Left cardiac atrium (tissue), 4 donors: ENCODE measurements at regions not wholly inside any gene's neighbourhood (a gene's known extent, or its start where the extent isn't known, plus 50 kb on each side); places are given as distances from the start of the nearest gene placed in this dataset.
A peak's percentile ranks its signal among the peaks of the same experiment; 100 is the strongest.
"Not testable (repeated sequence)": the region's sequence is repeated elsewhere in the genome, so short reads cannot be mapped to it uniquely, and the experiment has no call there.

Source experiments
- ATAC-seq, 2 donors: fragments of 200-7000 bp; cut with Tn5 transposase; one replicate each; pipeline ENCODE4 v1.9.1; 2020; ENCODE audit warnings: mild to moderate bottlenecking in 2 of 2, moderate library complexity in 2 of 2
- DNase-seq: peaks from one replicate; pipeline ENCODE4 v3.0.0-alpha.2; 2020
- intact Hi-C, 2 donors: fragments of 100-400 bp; cut with DNase I; formaldehyde crosslinking; loops; one replicate each; pipeline versions ENCODE4 v1.14.1 to v1.15.1; 2022 to 2023
- donor health status: DM: no; HTN: yes; CAD: no.
- donor health status: DM: no; HTN: yes; CAD: no; lungs with severe emphysema.
- donor health status: DM: yes; HTN: yes; CAD: no.
- donor health status: Dilated cardiomyopathy.

GRCh38 chr6:135555550-135555949 is 58.0 kb upstream of the AHI1 start:
- ATAC-seq, result no peak
- no peak for DNase-seq
- intact Hi-C loops, result no loop called here

GRCh38 chr6:135557582-135557981 is 60.0 kb upstream of the AHI1 start:
- ATAC-seq (no peak), DNase-seq (no peak)
- intact Hi-C loops, result no loop called here

- DNase-seq, intact Hi-C loops, ATAC-seq: not testable (repeated sequence)
Observed at GRCh38 chr6:135565605-135566004, 68.1 kb upstream of the AHI1 start.

- ATAC-seq (no peak), DNase-seq (no peak)
- intact Hi-C loops, result no loop called here
Observed at GRCh38 chr6:135566311-135567068, 69.0 kb upstream of the AHI1 start.

- intact Hi-C loops, result no loop called here
- DNase-seq (no peak), ATAC-seq (no peak)
Observed at GRCh38 chr6:135567375-135568083, 70.0 kb upstream of the AHI1 start.

GRCh38 chr6:135568379-135568778 is 70.8 kb upstream of the AHI1 start:
- ATAC-seq (peak; percentile 88 to 96), DNase-seq (peak; percentile 53)
- intact Hi-C loops, result no loop called here

- no peak for DNase-seq
- no peak for ATAC-seq
- intact Hi-C loops, result no loop called here
Observed at GRCh38 chr6:135572051-135572450, 74.5 kb upstream of the AHI1 start.

GRCh38 chr6:135575629-135576028 is 78.1 kb upstream of the AHI1 start:
- ATAC-seq, result no peak
- intact Hi-C loops, result no loop called here
- DNase-seq, result no peak

GRCh38 chr6:135576055-135576454 is 78.5 kb upstream of the AHI1 start:
- DNase-seq, result no peak
- no peak for ATAC-seq
- intact Hi-C loops, result no loop called here

GRCh38 chr6:135577059-135577538 is 79.6 kb upstream of the AHI1 start:
- DNase-seq, result no peak
- intact Hi-C loops, result no loop called here
- ATAC-seq, result no peak

GRCh38 chr6:135578976-135579375 is 81.4 kb upstream of the AHI1 start:
- no peak for ATAC-seq
- intact Hi-C loops, result no loop called here
- no peak for DNase-seq

GRCh38 chr6:135581211-135581610 is 83.7 kb upstream of the AHI1 start:
- ATAC-seq (no peak), DNase-seq (no peak)
- intact Hi-C loops, result no loop called here

GRCh38 chr6:135583256-135583761 is 85.8 kb upstream of the AHI1 start:
- ATAC-seq (no peak), DNase-seq (no peak)
- intact Hi-C loops, result no loop called here

- no peak for ATAC-seq
- intact Hi-C loops, result no loop called here
- no peak for DNase-seq
Observed at GRCh38 chr6:135586388-135586787, 88.8 kb upstream of the AHI1 start.

GRCh38 chr6:135586844-135587243 is 89.3 kb upstream of the AHI1 start:
- DNase-seq (no peak), ATAC-seq (no peak)
- intact Hi-C loops, result no loop called here

GRCh38 chr6:135592276-135592675 is 94.7 kb upstream of the AHI1 start:
- ATAC-seq, result no peak
- intact Hi-C loops, result no loop called here
- DNase-seq, result no peak

- intact Hi-C loops, result no loop called here
- DNase-seq (no peak), ATAC-seq (no peak)
Observed at GRCh38 chr6:135594000-135594399, 96.5 kb upstream of the AHI1 start.

GRCh38 chr6:135600086-135600702 is 102.7 kb upstream of the AHI1 start:
- DNase-seq, result no peak
- no peak for ATAC-seq
- intact Hi-C loops, result no loop called here

GRCh38 chr6:135600931-135601330 is 103.4 kb upstream of the AHI1 start:
- ATAC-seq (no peak), DNase-seq (no peak)
- intact Hi-C loops, result no loop called here

- DNase-seq, result no peak
- ATAC-seq, result no peak
- intact Hi-C loops, result no loop called here
Observed at GRCh38 chr6:135601857-135602256, 104.3 kb upstream of the AHI1 start.
